A549 (cell line): ENCODE measurements at regions not wholly inside any gene's neighbourhood (a gene's known extent, or its start where the extent isn't known, plus 50 kb on each side); places are given as distances from the start of the nearest gene placed in this dataset.

Source experiments
- ATAC-seq, 2 experiments: fragments of 200-7000 bp in 1 of 2; fragments of >200 bp in 1 of 2; cut with Nextera tagmentation in 1 of 2; cut with Tn5 transposase in 1 of 2; 3 replicates each; pipeline versions ENCODE4 v1.8.0 to v1.9.1; 2018 to 2020; ENCODE audit warnings: mild to moderate bottlenecking in 1 of 2, moderate library complexity in 1 of 2
- CTCF ChIA-PET: fragments of 300-600 bp; sonication (Branson Sonifier 250); formaldehyde crosslinking; extraction: SDS; loops from one replicate; lab custom pipeline; 2021; ENCODE audit warnings: antibody characterized with exemption, inconsistent platforms; lab: Yijun Ruan, JAX
- POLR2A ChIA-PET: fragments of 350-600 bp; formaldehyde crosslinking; extraction: SDS; loops from one replicate; lab custom pipeline; 2021; ENCODE audit warnings: antibody characterized with exemption, inconsistent platforms; lab: Yijun Ruan, JAX
- DNase-seq, 2 experiments: peaks; one replicate each; pipeline versions ENCODE4 v3.0.0 to v3.0.0-alpha.2; 2011 to 2016; ENCODE audit warnings: low read depth in 1 of 2, low spot score in 1 of 2
- FAIRE-seq: peaks from 2 replicates; lab custom pipeline; 2011; peaks lifted over from hg19 to GRCh38; lab: Jason Lieb, UNC
- H3K27ac ChIP-seq, 2 experiments: fragments of >200 bp; sonication (Bioruptor Twin); formaldehyde crosslinking; 3 replicates each; pipeline ENCODE4 v1.5.1; 2016 to 2017
- H3K4me1 ChIP-seq: fragments of >200 bp; sonication (Bioruptor Twin); formaldehyde crosslinking; 3 replicates; pipeline ENCODE4 v1.6.1; 2016
- H3K4me2 ChIP-seq: fragments of >200 bp; sonication (Bioruptor Twin); formaldehyde crosslinking; 3 replicates; pipeline ENCODE4 v1.6.1; 2016
- H3K4me3 ChIP-seq: fragments of >200 bp; sonication (Bioruptor Twin); formaldehyde crosslinking; 3 replicates; pipeline ENCODE4 v1.5.1; 2016
- H3K9me3 ChIP-seq: fragments of >200 bp; sonication (Bioruptor Twin); formaldehyde crosslinking; 3 replicates; pipeline ENCODE4 v1.6.1; 2016
- CEBPB ChIP-seq, 2 experiments: fragments of >200 bp in 1 of 2; sonication (Bioruptor Twin) in 1 of 2; formaldehyde crosslinking in 1 of 2; IDR thresholded peaks; 2 replicates each; pipeline ENCODE4 v1.6.1; 2012 to 2016
- CTCF ChIP-seq: fragments of >200 bp; sonication (Bioruptor Twin); formaldehyde crosslinking; IDR thresholded peaks from 3 replicates; pipeline ENCODE4 v1.5.1; 2016
- E2F6 ChIP-seq: IDR thresholded peaks from 2 replicates; pipeline ENCODE4 v1.6.1; 2012; ENCODE audit warnings: low read depth, borderline replicate concordance
- ELK1 ChIP-seq: fragments of 150-350 bp; IDR thresholded peaks from 2 replicates; pipeline ENCODE4 v1.6.1; 2014; ENCODE audit warnings: low read depth, mild to moderate bottlenecking, low read length
- FOSB ChIP-seq: fragments of 250-450 bp; sonication (Bioruptor Pico); IDR thresholded peaks from 2 replicates; pipeline ENCODE4 v1.5.0; 2020; ENCODE audit warnings: mild to moderate bottlenecking, moderate library complexity
- FOSL2 ChIP-seq, 2 experiments: fragments of 450-650 bp in 1 of 2; fragments of >200 bp in 1 of 2; sonication (Bioruptor Twin) in 1 of 2; formaldehyde crosslinking; IDR thresholded peaks; 2 replicates each; pipeline versions ENCODE4 v1.5.0 to v1.6.1; 2016 to 2020; ENCODE audit warnings: mild to moderate bottlenecking in 1 of 2, moderate library complexity in 1 of 2
- FOXS1 ChIP-seq: fragments of 250-450 bp; sonication (Bioruptor Pico); IDR thresholded peaks from 2 replicates; pipeline ENCODE4 v1.5.0; 2020; ENCODE audit warnings: mild to moderate bottlenecking, moderate library complexity
- GATA3 ChIP-seq: IDR thresholded peaks from 2 replicates; pipeline ENCODE4 v1.6.1; 2012; ENCODE audit warnings: borderline replicate concordance
- HDAC2 ChIP-seq: fragments of 200-600 bp; sonication (generic); IDR thresholded peaks from 2 replicates; pipeline ENCODE4 v1.6.1; 2016
- HOXA7 ChIP-seq: fragments of 250-450 bp; sonication (Bioruptor Pico); IDR thresholded peaks from 2 replicates; pipeline ENCODE4 v1.5.0; 2020; ENCODE audit warnings: mild to moderate bottlenecking, moderate library complexity
- HOXB13 ChIP-seq: fragments of 250-450 bp; sonication (Bioruptor Pico); IDR thresholded peaks from 2 replicates; pipeline ENCODE4 v1.5.0; 2020; ENCODE audit warnings: low read depth, mild to moderate bottlenecking, moderate library complexity
- JUNB ChIP-seq: fragments of >200 bp; sonication (Bioruptor Twin); formaldehyde crosslinking; IDR thresholded peaks from 2 replicates; pipeline ENCODE4 v1.6.1; 2016
- MYC ChIP-seq: IDR thresholded peaks from 2 replicates; pipeline ENCODE4 v1.6.1; 2012; ENCODE audit warnings: mild to moderate bottlenecking, inconsistent platforms, low read length, improper control_type of control experiment, borderline replicate concordance
- RAD21 ChIP-seq, 2 experiments: fragments of >200 bp in 1 of 2; sonication (Bioruptor Twin) in 1 of 2; formaldehyde crosslinking in 1 of 2; IDR thresholded peaks in 1 of 2; conservative IDR thresholded peaks in 1 of 2; 2 replicates in 1 of 2; 3 replicates in 1 of 2; pipeline ENCODE4 v1.6.1; 2012 to 2018; ENCODE audit warnings: inconsistent platforms in 1 of 2
- RNF2 ChIP-seq: fragments of 200-600 bp; sonication (generic); IDR thresholded peaks from 2 replicates; pipeline ENCODE4 v1.6.1; 2016; ENCODE audit warnings: low read depth, mild to moderate bottlenecking, antibody characterized with exemption, moderate library complexity, borderline replicate concordance
- SREBF2 ChIP-seq: fragments of 450-650 bp; IDR thresholded peaks from 2 replicates; pipeline ENCODE4 v1.6.1; 2014; ENCODE audit warnings: mild to moderate bottlenecking, moderate library complexity
- ZFP36 ChIP-seq: fragments of 450-650 bp; IDR thresholded peaks from 2 replicates; pipeline ENCODE4 v1.6.1; 2014; ENCODE audit warnings: borderline replicate concordance; ENCODE audit not compliant: partially characterized antibody
- ZNF302 ChIP-seq: fragments of 250-450 bp; sonication (Bioruptor Pico); IDR thresholded peaks from 2 replicates; pipeline ENCODE4 v1.9.0; 2021; ENCODE audit warnings: inconsistent platforms, mild to moderate bottlenecking, moderate library complexity
- WGBS: methylation state at CpG from one replicate; pipeline ENCODE4 v1.1.6; 2017; ENCODE audit errors: missing lambda C conversion rate; 5-methylcytosine and 5-hydroxymethylcytosine counted together
- TF ChIP-seq, protein P1 (sequence below): fragments of 450-650 bp; IDR thresholded peaks from 2 replicates; pipeline ENCODE4 v1.6.1; 2014; ENCODE audit warnings: antibody characterized with exemption
- TF ChIP-seq, protein P2 (sequence below): fragments of 250-450 bp; sonication (Bioruptor Pico); IDR thresholded peaks from 2 replicates; pipeline ENCODE4 v1.5.0; 2021; ENCODE audit warnings: mild to moderate bottlenecking, moderate library complexity, borderline replicate concordance
- TF ChIP-seq, protein P3 (sequence below): IDR thresholded peaks from 2 replicates; pipeline ENCODE4 v1.6.1; 2012

DNA sequence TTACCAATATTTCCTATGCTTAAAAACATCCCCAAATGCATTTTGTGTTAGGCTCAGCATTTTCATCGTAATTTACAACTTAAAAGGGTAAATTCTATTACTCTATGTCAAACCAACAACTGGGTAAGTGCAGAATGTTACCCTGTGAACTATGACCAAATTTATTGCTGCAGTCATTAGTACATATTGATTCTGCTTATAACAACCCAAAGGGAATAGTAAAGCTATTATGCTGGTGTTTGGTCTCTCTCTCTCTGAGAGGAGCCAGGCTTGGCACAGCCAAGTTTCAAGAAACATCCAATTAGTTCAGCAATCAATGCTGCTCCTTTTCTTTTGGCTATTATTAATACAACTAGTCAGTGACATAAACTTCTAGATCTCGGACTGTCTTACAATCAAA, 747.7 kb downstream of the CENPC start:
- Histone ChIP-seq H3K4me2 (no peak overlapping the region), H3K4me1 (no peaks in the 10 kb centered on the region), H3K27ac (no peak overlapping the region), H3K4me3 (no peak overlapping the region), H3K9me3 (no peaks in the 10 kb centered on the region)
- CTCF ChIA-PET, result no interaction called here
- ATAC-seq, result no peak
- POLR2A ChIA-PET, result no interaction called here
- no peak for DNase-seq
- FAIRE-seq, result no peak
- TF ChIP-seq HOXA7 (CRISPR knock-in tag), result no peak
- no peak for TF ChIP-seq HDAC2
- TF ChIP-seq FOSL2 (IDR thresholded peaks at IDR 0.05), result no peak
- TF ChIP-seq FOSL2 (CRISPR knock-in tag; IDR thresholded peaks at IDR 0.05), result no peak
- TF ChIP-seq, protein P1, sequence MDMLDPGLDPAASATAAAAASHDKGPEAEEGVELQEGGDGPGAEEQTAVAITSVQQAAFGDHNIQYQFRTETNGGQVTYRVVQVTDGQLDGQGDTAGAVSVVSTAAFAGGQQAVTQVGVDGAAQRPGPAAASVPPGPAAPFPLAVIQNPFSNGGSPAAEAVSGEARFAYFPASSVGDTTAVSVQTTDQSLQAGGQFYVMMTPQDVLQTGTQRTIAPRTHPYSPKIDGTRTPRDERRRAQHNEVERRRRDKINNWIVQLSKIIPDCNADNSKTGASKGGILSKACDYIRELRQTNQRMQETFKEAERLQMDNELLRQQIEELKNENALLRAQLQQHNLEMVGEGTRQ, result no peak
- TF ChIP-seq SREBF2, result no peak
- WGBS, result 57% methylated on average over 2 of the region's 2 CpGs

DNA sequence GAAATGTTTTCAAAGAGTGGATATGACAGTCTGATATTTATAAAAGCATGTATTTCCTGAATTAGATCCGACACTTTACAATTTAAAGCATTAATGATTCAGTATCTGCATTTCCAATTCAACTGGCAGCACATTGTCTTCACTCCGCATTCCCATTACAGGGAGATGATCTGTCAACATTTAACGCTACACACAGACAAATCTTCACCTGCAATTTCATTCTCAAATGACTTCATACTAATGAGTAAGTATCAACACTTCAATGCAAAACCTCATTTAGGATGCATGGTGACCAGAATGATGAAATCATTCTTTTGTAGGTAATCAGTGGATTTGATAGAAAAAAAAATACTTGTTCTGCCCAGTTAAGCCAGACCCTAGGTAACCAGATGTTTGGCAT, 749.6 kb downstream of the CENPC start:
- FAIRE-seq, result no peak
- ATAC-seq, result no peak
- TF ChIP-seq RNF2 (no peak), MYC (no peak), E2F6 (no peak), HOXB13 (CRISPR knock-in tag) (no peak), FOSB (CRISPR knock-in tag) (no peak), HDAC2 (no peak), ZNF302 (CRISPR knock-in tag) (no peak), CTCF (no peak), ELK1 (no peak), FOXS1 (CRISPR knock-in tag) (no peak), ZFP36 (no peak), CEBPB (IDR thresholded peaks at IDR 0.05) (no peak), RAD21 (conservative IDR thresholded peaks at IDR 0.05 in 1 of 2, IDR thresholded peaks at IDR 0.05 in 1 of 2) (no peak), GATA3 (no peak), JUNB (no peak)
- TF ChIP-seq, protein P2, sequence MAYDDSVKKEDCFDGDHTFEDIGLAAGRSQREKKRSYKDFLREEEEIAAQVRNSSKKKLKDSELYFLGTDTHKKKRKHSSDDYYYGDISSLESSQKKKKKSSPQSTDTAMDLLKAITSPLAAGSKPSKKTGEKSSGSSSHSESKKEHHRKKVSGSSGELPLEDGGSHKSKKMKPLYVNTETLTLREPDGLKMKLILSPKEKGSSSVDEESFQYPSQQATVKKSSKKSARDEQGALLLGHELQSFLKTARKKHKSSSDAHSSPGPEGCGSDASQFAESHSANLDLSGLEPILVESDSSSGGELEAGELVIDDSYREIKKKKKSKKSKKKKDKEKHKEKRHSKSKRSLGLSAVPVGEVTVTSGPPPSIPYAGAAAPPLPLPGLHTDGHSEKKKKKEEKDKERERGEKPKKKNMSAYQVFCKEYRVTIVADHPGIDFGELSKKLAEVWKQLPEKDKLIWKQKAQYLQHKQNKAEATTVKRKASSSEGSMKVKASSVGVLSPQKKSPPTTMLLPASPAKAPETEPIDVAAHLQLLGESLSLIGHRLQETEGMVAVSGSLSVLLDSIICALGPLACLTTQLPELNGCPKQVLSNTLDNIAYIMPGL (CRISPR knock-in tag), result no peak
- TF ChIP-seq, protein P1, result no peak
- TF ChIP-seq, protein P3, sequence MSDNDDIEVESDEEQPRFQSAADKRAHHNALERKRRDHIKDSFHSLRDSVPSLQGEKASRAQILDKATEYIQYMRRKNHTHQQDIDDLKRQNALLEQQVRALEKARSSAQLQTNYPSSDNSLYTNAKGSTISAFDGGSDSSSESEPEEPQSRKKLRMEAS, result no peak

More for the DNA sequence above, 749.6 kb downstream of the CENPC start:
- H3K9me3 ChIP-seq, result no peaks in the 10 kb centered on the region
- POLR2A ChIA-PET, result no interaction called here
- CTCF ChIA-PET, result no interaction called here
- H3K4me2 ChIP-seq, result no peak overlapping the region
- DNase-seq, result no peak
- no peak overlapping the region for H3K27ac ChIP-seq
- WGBS, result 80% methylated on average over 3 of the region's 3 CpGs
- H3K4me3 ChIP-seq, result no peak overlapping the region
- H3K4me1 ChIP-seq, result no peaks in the 10 kb centered on the region
